Stomach (tissue), 8 donors: ENCODE measurements at regions not wholly inside any gene's neighbourhood (a gene's known extent, or its start where the extent isn't known, plus 50 kb on each side); places are given as distances from the start of the nearest gene placed in this dataset.
A peak's percentile ranks its signal among the peaks of the same experiment; 100 is the strongest.

Experiments used
- DNase-seq, 2 donors: peaks; one replicate each; pipeline versions ENCODE4 v3.0.0 to v3.0.0-alpha.2; 2013 to 2019
- H3K27ac ChIP-seq, 5 donors: fragments of 200-600 bp in 4 of 5; sonication (generic) in 4 of 5; one replicate each; pipeline ENCODE4 v1.5.1; 2013 to 2019; ENCODE audit warnings: mild to moderate bottlenecking in 1 of 5, moderate library complexity in 1 of 5
- H3K27me3 ChIP-seq, 3 donors: fragments of 200-600 bp; sonication (generic); one replicate each; pipeline ENCODE4 v1.5.1; 2017 to 2019; ENCODE audit warnings: mixed run types in 1 of 3
- H3K36me3 ChIP-seq, 4 donors: fragments of 200-600 bp; sonication (generic); 1 replicate in 3 of 4; 2 replicates in 1 of 4; pipeline ENCODE4 v1.5.1; 2016 to 2019
- H3K4me1 ChIP-seq, 4 donors: fragments of 200-600 bp; sonication (generic); one replicate each; pipeline ENCODE4 v1.5.1; 2016 to 2019
- H3K4me3 ChIP-seq, 4 donors: fragments of 200-600 bp; sonication (generic) in 3 of 4; one replicate each; pipeline ENCODE4 v1.5.1; 2016 to 2019; ENCODE audit warnings: mild to moderate bottlenecking in 1 of 4
- H3K9me3 ChIP-seq, 4 donors: fragments of 200-600 bp; sonication (generic); one replicate each; pipeline ENCODE4 v1.5.1; 2016 to 2019
- CTCF ChIP-seq, 7 experiments: fragments of 450-650 bp in 4 of 7; fragments of 200-600 bp in 3 of 7; sonication (generic) in 3 of 7; IDR thresholded peaks; one replicate each; pipeline ENCODE4 v1.5.1; 2016 to 2019; ENCODE audit warnings: antibody characterized with exemption in 7 of 7, control low read depth in 2 of 7, mild to moderate bottlenecking in 1 of 7
- EP300 ChIP-seq: sonication (generic); formaldehyde crosslinking; IDR thresholded peaks from one replicate; pipeline ENCODE4 v1.6.1; 2017; ENCODE audit warnings: antibody characterized with exemption
- POLR2A ChIP-seq, 4 donors: fragments of 450-650 bp; IDR thresholded peaks; one replicate each; pipeline ENCODE4 v1.6.1; 2016; ENCODE audit warnings: antibody characterized with exemption in 4 of 4, control low read depth in 2 of 4, mild to moderate bottlenecking in 1 of 4, moderate library complexity in 1 of 4
- POLR2AphosphoS5 ChIP-seq, 3 donors: sonication (generic); formaldehyde crosslinking; IDR thresholded peaks; one replicate each; pipeline ENCODE4 v1.6.1; 2016; ENCODE audit warnings: antibody characterized with exemption in 3 of 3
- WGBS, 5 donors: extraction: QIAGEN DNeasy Blood & Tissue Kit in 3 of 5; methylation state at CpG; one replicate each; pipeline versions ENCODE4 v1.1.5 to v1.1.7; 2013 to 2018; 5-methylcytosine and 5-hydroxymethylcytosine counted together
- intact Hi-C: fragments of 100-400 bp; cut with DNase I; formaldehyde crosslinking; loops from one replicate; pipeline ENCODE4 v1.15.1; 2023; ENCODE audit warnings: low total_unique reads
- donor health status: healthy with polysubstance abuse.
- donor health status: Bipolar disorder and iron deficiency.
- donor health status: healthy.

- intact Hi-C loops: no loop called here
- Histone ChIP-seq H3K9me3 (no peaks in the 10 kb centered on the region), H3K4me1 (no peaks in the 10 kb centered on the region), H3K36me3 (no peaks in the 10 kb centered on the region), H3K4me3 (no peak overlapping the region), H3K27me3 (no peaks in the 10 kb centered on the region), H3K27ac (no peak overlapping the region)
- TF ChIP-seq CTCF (IDR thresholded peaks at IDR 0.05) (no peak), EP300 (no peak), POLR2AphosphoS5 (IDR thresholded peaks at IDR 0.05) (no peak), POLR2A (IDR thresholded peaks at IDR 0.05) (no peak)
- 64 to 75% (median 73%) methylated on average over 9 of the region's 9 CpGs for WGBS, 5 donors
- peak in 1 of 2 donors; percentile 13 for DNase-seq
Observed at GRCh38 chr13:31441800-31442510, 242.2 kb downstream of the B3GLCT start.

GRCh38 chr13:31442571-31442970, 242.8 kb downstream of the B3GLCT start:
- no peak overlapping the region for H3K4me3 ChIP-seq
- TF ChIP-seq POLR2AphosphoS5 (IDR thresholded peaks at IDR 0.05): no peak
- TF ChIP-seq CTCF (IDR thresholded peaks at IDR 0.05): no peak
- no peak for TF ChIP-seq EP300
- no peak for TF ChIP-seq POLR2A (IDR thresholded peaks at IDR 0.05)
- no peak overlapping the region for H3K27ac ChIP-seq
- no peak for DNase-seq
- no peaks in the 10 kb centered on the region for H3K27me3 ChIP-seq
- H3K4me1 ChIP-seq: no peaks in the 10 kb centered on the region
- no peaks in the 10 kb centered on the region for H3K36me3 ChIP-seq
- no peaks in the 10 kb centered on the region for H3K9me3 ChIP-seq
- intact Hi-C loops: no loop called here
- WGBS, 5 donors: 45 to 55% (median 50%) methylated on average over 4 of the region's 4 CpGs

- Histone ChIP-seq H3K9me3 (no peaks in the 10 kb centered on the region), H3K4me1 (no peaks in the 10 kb centered on the region), H3K4me3 (no peak overlapping the region), H3K27me3 (no peaks in the 10 kb centered on the region), H3K27ac (no peak overlapping the region), H3K36me3 (no peaks in the 10 kb centered on the region)
- intact Hi-C loops: no loop called here
- TF ChIP-seq POLR2AphosphoS5 (IDR thresholded peaks at IDR 0.05): no peak
- no peak for TF ChIP-seq CTCF (IDR thresholded peaks at IDR 0.05)
- TF ChIP-seq POLR2A (IDR thresholded peaks at IDR 0.05): no peak
- no peak for TF ChIP-seq EP300
- WGBS, 5 donors: 59 to 75% (median 68%) methylated on average over 3 of the region's 3 CpGs
- peak in 1 of 2 donors; percentile 40 for DNase-seq
Observed at GRCh38 chr13:31444266-31444856, 244.6 kb downstream of the B3GLCT start.

- 93 to 96% (median 95%) methylated on average over 2 of the region's 2 CpGs for WGBS, 5 donors
- Histone ChIP-seq H3K4me1 (no peaks in the 10 kb centered on the region), H3K4me3 (no peak overlapping the region), H3K27me3 (peaks cover 0 to 10% (median 0%) of the 10 kb centered on the region in 3 donors), H3K9me3 (no peaks in the 10 kb centered on the region), H3K36me3 (no peaks in the 10 kb centered on the region), H3K27ac (no peak overlapping the region)
- intact Hi-C loops: no loop called here
- TF ChIP-seq EP300: no peak
- DNase-seq: no peak
Observed at GRCh38 chr13:31452525-31452924, 252.8 kb downstream of the B3GLCT start.

- no peaks in the 10 kb centered on the region for H3K36me3 ChIP-seq
- intact Hi-C loops: no loop called here
- no peak for TF ChIP-seq EP300
- TF ChIP-seq CTCF (IDR thresholded peaks at IDR 0.05): no peak
- TF ChIP-seq POLR2AphosphoS5 (IDR thresholded peaks at IDR 0.05): no peak
- no peak for TF ChIP-seq POLR2A (IDR thresholded peaks at IDR 0.05)
Observed at GRCh38 chr13:31455581-31455980, 255.8 kb downstream of the B3GLCT start.

More at GRCh38 chr13:31455581-31455980, 255.8 kb downstream of the B3GLCT start:
- Histone ChIP-seq H3K4me3 (no peak overlapping the region), H3K9me3 (peaks cover 0 to 6% (median 0%) of the 10 kb centered on the region in 4 donors), H3K4me1 (no peaks in the 10 kb centered on the region), H3K27me3 (peaks cover 0 to 10% (median 0%) of the 10 kb centered on the region in 3 donors), H3K27ac (no peak overlapping the region)
- no peak for DNase-seq
